HEK293 (cell line): ENCODE measurements at regions not wholly inside any gene's neighbourhood (a gene's known extent, or its start where the extent isn't known, plus 50 kb on each side); places are given as distances from the start of the nearest gene placed in this dataset.

ENCODE experiments used
- CTCF ChIA-PET: fragments of 350-600 bp; formaldehyde crosslinking; extraction: SDS; loops from one replicate; lab custom pipeline; 2021; ENCODE audit warnings: antibody characterized with exemption; lab: Yijun Ruan, JAX
- POLR2A ChIA-PET: fragments of 300-600 bp; formaldehyde crosslinking; extraction: SDS; loops from one replicate; lab custom pipeline; 2020; ENCODE audit warnings: antibody characterized with exemption, inconsistent platforms; lab: Yijun Ruan, JAX
- H3K27ac ChIP-seq: fragments of 200-500 bp; sonication (Bioruptor generic); 2 replicates; pipeline ENCODE4 v1.5.1; 2014; ENCODE audit warnings: low read depth, low read length, control low read depth, inconsistent platforms; ENCODE audit errors: extremely low read depth
- H3K36me3 ChIP-seq, 2 experiments: fragments of 200-500 bp in 1 of 2; sonication (Bioruptor generic) in 1 of 2; 1 replicate in 1 of 2; 2 replicates in 1 of 2; pipeline ENCODE4 v1.5.1; 2014 to 2017; ENCODE audit warnings: inconsistent platforms in 2 of 2, low read length in 2 of 2; ENCODE audit not compliant: control insufficient read depth in 2 of 2, insufficient read depth in 1 of 2
- H3K4me1 ChIP-seq: fragments of 200-500 bp; sonication (Bioruptor generic); 2 replicates; pipeline ENCODE4 v1.5.1; 2014; ENCODE audit warnings: mild to moderate bottlenecking, low read length, inconsistent platforms; ENCODE audit not compliant: control insufficient read depth, insufficient read depth
- H3K4me3 ChIP-seq: 2 replicates; pipeline ENCODE4 v1.5.1; 2011; ENCODE audit warnings: low read depth, mild to moderate bottlenecking, control low read depth, low read length, moderate library complexity
- H3K9me3 ChIP-seq: fragments of 200-500 bp; sonication (Bioruptor generic); 2 replicates; pipeline ENCODE4 v1.5.1; 2014; ENCODE audit warnings: low read depth, low read length, inconsistent platforms; ENCODE audit not compliant: control insufficient read depth, insufficient read depth
- BCL11A ChIP-seq: fragments of 450-650 bp; formaldehyde crosslinking; IDR thresholded peaks from 2 replicates; pipeline ENCODE4 v1.5.1; 2016; ENCODE audit warnings: low read depth, missing biosample characterization, missing genetic modification characterization
- KLF10 ChIP-seq: fragments of 450-650 bp; IDR thresholded peaks from 2 replicates; pipeline ENCODE4 v1.5.1; 2018; ENCODE audit warnings: missing biosample characterization, mild to moderate bottlenecking, missing genetic modification characterization
- RBAK ChIP-seq: fragments of 450-650 bp; formaldehyde crosslinking; IDR thresholded peaks from 2 replicates; pipeline ENCODE4 v1.5.1; 2016; ENCODE audit warnings: missing biosample characterization, missing genetic modification characterization
- SETDB1 ChIP-seq: IDR thresholded peaks from one replicate; pipeline ENCODE4 v1.6.1; 2017; ENCODE audit warnings: mild to moderate bottlenecking, low read length, moderate library complexity, mixed read lengths; ENCODE audit not compliant: insufficient read length
- WT1 ChIP-seq: fragments of 450-650 bp; formaldehyde crosslinking; IDR thresholded peaks from 2 replicates; pipeline ENCODE4 v1.5.1; 2016; ENCODE audit warnings: missing biosample characterization, missing genetic modification characterization
- YY2 ChIP-seq: fragments of 450-650 bp; formaldehyde crosslinking; IDR thresholded peaks from 2 replicates; pipeline ENCODE4 v1.5.1; 2016; ENCODE audit warnings: missing biosample characterization, missing genetic modification characterization
- ZBTB11 ChIP-seq: fragments of 450-650 bp; formaldehyde crosslinking; conservative IDR thresholded peaks from 2 replicates; pipeline ENCODE4 v1.5.1; 2016; ENCODE audit warnings: low read depth, missing biosample characterization, missing genetic modification characterization
- ZNF155 ChIP-seq: fragments of 450-650 bp; formaldehyde crosslinking; IDR thresholded peaks from 2 replicates; pipeline ENCODE4 v1.5.1; 2016; ENCODE audit warnings: missing biosample characterization, missing genetic modification characterization
- ZNF266 ChIP-seq: fragments of 450-650 bp; formaldehyde crosslinking; IDR thresholded peaks from 2 replicates; pipeline ENCODE4 v1.5.1; 2016; ENCODE audit warnings: missing biosample characterization, missing genetic modification characterization, low read depth
- ZNF394 ChIP-seq: fragments of 450-650 bp; formaldehyde crosslinking; IDR thresholded peaks from 2 replicates; pipeline ENCODE4 v1.5.1; 2016; ENCODE audit warnings: missing biosample characterization, missing genetic modification characterization, mild to moderate bottlenecking, moderate library complexity, borderline replicate concordance
- ZNF555 ChIP-seq: fragments of 450-650 bp; formaldehyde crosslinking; conservative IDR thresholded peaks from 2 replicates; pipeline ENCODE4 v1.5.1; 2017; ENCODE audit warnings: missing biosample characterization, mild to moderate bottlenecking, missing genetic modification characterization, inconsistent platforms
- ZNF585B ChIP-seq: fragments of 450-650 bp; formaldehyde crosslinking; IDR thresholded peaks from 2 replicates; pipeline ENCODE4 v1.5.1; 2016; ENCODE audit warnings: missing biosample characterization, missing genetic modification characterization
- ZNF610 ChIP-seq: fragments of 450-650 bp; formaldehyde crosslinking; IDR thresholded peaks from 2 replicates; pipeline ENCODE4 v1.5.1; 2016; ENCODE audit warnings: missing biosample characterization, missing genetic modification characterization, borderline replicate concordance
- ZNF664 ChIP-seq: fragments of 450-650 bp; formaldehyde crosslinking; IDR thresholded peaks from 2 replicates; pipeline ENCODE4 v1.5.1; 2016; ENCODE audit warnings: missing biosample characterization, missing genetic modification characterization
- ZNF701 ChIP-seq: fragments of 450-650 bp; formaldehyde crosslinking; IDR thresholded peaks from 2 replicates; pipeline ENCODE4 v1.5.1; 2016; ENCODE audit warnings: missing biosample characterization, missing genetic modification characterization
- ZNF785 ChIP-seq: fragments of 450-650 bp; formaldehyde crosslinking; IDR thresholded peaks from 2 replicates; pipeline ENCODE4 v1.5.1; 2016; ENCODE audit warnings: missing biosample characterization, missing genetic modification characterization
- TF ChIP-seq, protein P1 (sequence below): fragments of 450-650 bp; formaldehyde crosslinking; IDR thresholded peaks from 2 replicates; pipeline ENCODE4 v1.5.1; 2016; ENCODE audit warnings: missing biosample characterization, missing genetic modification characterization
- TF ChIP-seq, protein P2 (sequence below): fragments of 450-650 bp; formaldehyde crosslinking; IDR thresholded peaks from 2 replicates; pipeline ENCODE4 v1.5.1; 2016; ENCODE audit warnings: missing biosample characterization, missing genetic modification characterization
- TF ChIP-seq, protein P3 (sequence below): fragments of 450-650 bp; formaldehyde crosslinking; IDR thresholded peaks from 2 replicates; pipeline ENCODE4 v1.5.1; 2016; ENCODE audit warnings: missing biosample characterization, missing genetic modification characterization, low read depth

GRCh38 chr21:41648591-41649031 lies 118.2 kb downstream of the RIPK4 start:
- H3K36me3 ChIP-seq: no peaks in the 10 kb centered on the region
- CTCF ChIA-PET: interaction anchor here (0.6 to 1.5 kb wide), 3 partner anchors 33 to 1633 kb away, joined by 3 to 6 read pairs (median 4); no protein-coding TSS in a partner anchor
- H3K27ac ChIP-seq: no peak overlapping the region
- no peaks in the 10 kb centered on the region for H3K4me1 ChIP-seq
- TF ChIP-seq ZNF155 (tag by site-specific recombination) (no peak), ZNF610 (tag by site-specific recombination) (no peak), ZNF266 (tag by site-specific recombination) (no peak), RBAK (tag by site-specific recombination) (no peak)
- TF ChIP-seq, all 188 proteins: peak for 0
- H3K9me3 ChIP-seq: no peaks in the 10 kb centered on the region
- POLR2A ChIA-PET: no interaction called here
- H3K4me3 ChIP-seq: no peak overlapping the region

DNA sequence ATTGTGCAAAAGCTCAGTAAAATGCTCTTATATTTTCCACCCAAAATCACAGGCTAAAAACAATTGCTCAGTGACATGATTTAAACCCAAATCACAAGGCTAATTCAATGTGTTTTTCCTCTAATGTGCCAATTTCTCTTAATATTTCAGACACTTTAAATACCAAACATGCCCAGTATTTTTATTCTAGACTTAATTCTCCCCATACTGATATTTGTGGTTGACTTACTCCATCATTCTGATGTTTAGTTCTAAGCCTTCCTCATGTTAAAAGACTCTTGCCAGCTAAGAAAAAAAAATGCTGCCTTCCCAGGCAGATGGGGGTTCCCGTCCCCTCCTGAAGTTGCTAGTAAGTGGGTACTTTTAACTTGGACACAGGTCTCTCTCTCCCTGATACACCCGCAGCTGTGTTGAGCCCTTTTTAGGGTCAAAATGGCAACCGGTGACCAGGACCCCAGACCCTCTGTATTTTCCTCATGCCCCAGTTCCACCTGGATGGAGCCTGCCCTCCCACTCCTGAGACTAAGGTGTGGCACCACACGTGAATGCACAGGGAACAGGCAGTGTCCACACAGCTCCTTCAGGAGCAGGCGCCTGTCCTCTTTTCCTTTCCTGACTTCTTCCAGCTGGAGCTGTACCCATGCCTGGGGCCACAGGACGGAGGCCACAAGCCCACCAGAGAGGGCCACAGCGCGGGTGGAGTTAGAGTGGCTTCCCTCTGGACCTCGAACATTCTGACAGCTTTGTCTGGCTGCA lies 118.9 kb downstream of the RIPK4 start:
- ChIA-PET POLR2A (no interaction called here), CTCF (interaction anchor here (0.6 to 1.5 kb wide), 3 partner anchors 32 to 199 kb away, joined by 3 to 4 read pairs (median 3); no protein-coding TSS in a partner anchor)
- no peaks in the 10 kb centered on the region for H3K9me3 ChIP-seq
- no peak overlapping the region for H3K27ac ChIP-seq
- H3K4me1 ChIP-seq: no peaks in the 10 kb centered on the region
- H3K36me3 ChIP-seq: no peaks in the 10 kb centered on the region
- no peak overlapping the region for H3K4me3 ChIP-seq
- no peak for TF ChIP-seq ZNF701 (tag by site-specific recombination)
- TF ChIP-seq, protein P1, sequence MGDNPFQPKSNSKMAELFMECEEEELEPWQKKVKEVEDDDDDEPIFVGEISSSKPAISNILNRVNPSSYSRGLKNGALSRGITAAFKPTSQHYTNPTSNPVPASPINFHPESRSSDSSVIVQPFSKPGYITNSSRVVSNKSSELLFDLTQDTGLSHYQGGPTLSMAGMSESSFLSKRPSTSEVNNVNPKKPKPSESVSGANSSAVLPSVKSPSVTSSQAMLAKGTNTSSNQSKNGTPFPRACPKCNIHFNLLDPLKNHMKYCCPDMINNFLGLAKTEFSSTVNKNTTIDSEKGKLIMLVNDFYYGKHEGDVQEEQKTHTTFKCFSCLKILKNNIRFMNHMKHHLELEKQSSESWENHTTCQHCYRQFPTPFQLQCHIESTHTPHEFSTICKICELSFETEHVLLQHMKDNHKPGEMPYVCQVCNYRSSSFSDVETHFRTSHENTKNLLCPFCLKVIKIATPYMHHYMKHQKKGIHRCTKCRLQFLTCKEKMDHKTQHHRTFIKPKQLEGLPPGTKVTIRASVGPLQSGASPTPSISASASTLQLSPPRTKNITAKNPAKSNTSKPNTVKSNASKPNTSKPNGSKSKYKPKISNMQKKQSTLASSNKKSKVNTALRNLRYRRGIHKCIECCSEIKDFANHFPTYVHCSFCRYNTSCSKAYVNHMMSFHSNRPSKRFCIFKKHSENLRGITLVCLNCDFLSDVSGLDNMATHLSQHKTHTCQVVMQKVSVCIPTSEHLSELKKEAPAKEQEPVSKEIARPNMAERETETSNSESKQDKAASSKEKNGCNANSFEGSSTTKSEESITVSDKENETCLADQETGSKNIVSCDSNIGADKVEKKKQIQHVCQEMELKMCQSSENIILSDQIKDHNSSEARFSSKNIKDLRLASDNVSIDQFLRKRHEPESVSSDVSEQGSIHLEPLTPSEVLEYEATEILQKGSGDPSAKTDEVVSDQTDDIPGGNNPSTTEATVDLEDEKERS (tag by site-specific recombination): no peak
- no peak for TF ChIP-seq ZNF555 (tag by site-specific recombination)
- no peak for TF ChIP-seq WT1 (tag by site-specific recombination)
- no peak for TF ChIP-seq BCL11A (tag by site-specific recombination)
- no peak for TF ChIP-seq KLF10
- no peak for TF ChIP-seq SETDB1
- no peak for TF ChIP-seq ZNF394 (tag by site-specific recombination)
- TF ChIP-seq YY2 (tag by site-specific recombination): no peak
- TF ChIP-seq ZBTB11: no peak
- no peak for TF ChIP-seq ZNF585B (tag by site-specific recombination)
- TF ChIP-seq ZNF785: no peak
- no peak for TF ChIP-seq ZNF664 (tag by site-specific recombination)
- TF ChIP-seq, protein P2, sequence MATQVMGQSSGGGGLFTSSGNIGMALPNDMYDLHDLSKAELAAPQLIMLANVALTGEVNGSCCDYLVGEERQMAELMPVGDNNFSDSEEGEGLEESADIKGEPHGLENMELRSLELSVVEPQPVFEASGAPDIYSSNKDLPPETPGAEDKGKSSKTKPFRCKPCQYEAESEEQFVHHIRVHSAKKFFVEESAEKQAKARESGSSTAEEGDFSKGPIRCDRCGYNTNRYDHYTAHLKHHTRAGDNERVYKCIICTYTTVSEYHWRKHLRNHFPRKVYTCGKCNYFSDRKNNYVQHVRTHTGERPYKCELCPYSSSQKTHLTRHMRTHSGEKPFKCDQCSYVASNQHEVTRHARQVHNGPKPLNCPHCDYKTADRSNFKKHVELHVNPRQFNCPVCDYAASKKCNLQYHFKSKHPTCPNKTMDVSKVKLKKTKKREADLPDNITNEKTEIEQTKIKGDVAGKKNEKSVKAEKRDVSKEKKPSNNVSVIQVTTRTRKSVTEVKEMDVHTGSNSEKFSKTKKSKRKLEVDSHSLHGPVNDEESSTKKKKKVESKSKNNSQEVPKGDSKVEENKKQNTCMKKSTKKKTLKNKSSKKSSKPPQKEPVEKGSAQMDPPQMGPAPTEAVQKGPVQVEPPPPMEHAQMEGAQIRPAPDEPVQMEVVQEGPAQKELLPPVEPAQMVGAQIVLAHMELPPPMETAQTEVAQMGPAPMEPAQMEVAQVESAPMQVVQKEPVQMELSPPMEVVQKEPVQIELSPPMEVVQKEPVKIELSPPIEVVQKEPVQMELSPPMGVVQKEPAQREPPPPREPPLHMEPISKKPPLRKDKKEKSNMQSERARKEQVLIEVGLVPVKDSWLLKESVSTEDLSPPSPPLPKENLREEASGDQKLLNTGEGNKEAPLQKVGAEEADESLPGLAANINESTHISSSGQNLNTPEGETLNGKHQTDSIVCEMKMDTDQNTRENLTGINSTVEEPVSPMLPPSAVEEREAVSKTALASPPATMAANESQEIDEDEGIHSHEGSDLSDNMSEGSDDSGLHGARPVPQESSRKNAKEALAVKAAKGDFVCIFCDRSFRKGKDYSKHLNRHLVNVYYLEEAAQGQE (tag by site-specific recombination): no peak
- TF ChIP-seq, protein P3, sequence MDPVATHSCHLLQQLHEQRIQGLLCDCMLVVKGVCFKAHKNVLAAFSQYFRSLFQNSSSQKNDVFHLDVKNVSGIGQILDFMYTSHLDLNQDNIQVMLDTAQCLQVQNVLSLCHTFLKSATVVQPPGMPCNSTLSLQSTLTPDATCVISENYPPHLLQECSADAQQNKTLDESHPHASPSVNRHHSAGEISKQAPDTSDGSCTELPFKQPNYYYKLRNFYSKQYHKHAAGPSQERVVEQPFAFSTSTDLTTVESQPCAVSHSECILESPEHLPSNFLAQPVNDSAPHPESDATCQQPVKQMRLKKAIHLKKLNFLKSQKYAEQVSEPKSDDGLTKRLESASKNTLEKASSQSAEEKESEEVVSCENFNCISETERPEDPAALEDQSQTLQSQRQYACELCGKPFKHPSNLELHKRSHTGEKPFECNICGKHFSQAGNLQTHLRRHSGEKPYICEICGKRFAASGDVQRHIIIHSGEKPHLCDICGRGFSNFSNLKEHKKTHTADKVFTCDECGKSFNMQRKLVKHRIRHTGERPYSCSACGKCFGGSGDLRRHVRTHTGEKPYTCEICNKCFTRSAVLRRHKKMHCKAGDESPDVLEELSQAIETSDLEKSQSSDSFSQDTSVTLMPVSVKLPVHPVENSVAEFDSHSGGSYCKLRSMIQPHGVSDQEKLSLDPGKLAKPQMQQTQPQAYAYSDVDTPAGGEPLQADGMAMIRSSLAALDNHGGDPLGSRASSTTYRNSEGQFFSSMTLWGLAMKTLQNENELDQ: no peak
